Fibroblast of lung (primary cell): ENCODE measurements at regions not wholly inside any gene's neighbourhood (a gene's known extent, or its start where the extent isn't known, plus 50 kb on each side); places are given as distances from the start of the nearest gene placed in this dataset.

ENCODE experiments used
- CTCF ChIP-seq, 2 donors: IDR thresholded peaks in 1 of 2; conservative IDR thresholded peaks in 1 of 2; 1 replicate in 1 of 2; 2 replicates in 1 of 2; pipeline ENCODE4 v1.5.1; 2011 to 2012; ENCODE audit warnings: low read length in 2 of 2, control low read depth in 1 of 2, inconsistent platforms in 1 of 2, low read depth in 1 of 2, mild to moderate bottlenecking in 1 of 2
- EZH2 ChIP-seq: IDR thresholded peaks from 2 replicates; pipeline ENCODE4 v1.5.1; 2012; ENCODE audit warnings: low read length, control low read depth, mild to moderate bottlenecking; ENCODE audit errors: missing control alignments

DNA sequence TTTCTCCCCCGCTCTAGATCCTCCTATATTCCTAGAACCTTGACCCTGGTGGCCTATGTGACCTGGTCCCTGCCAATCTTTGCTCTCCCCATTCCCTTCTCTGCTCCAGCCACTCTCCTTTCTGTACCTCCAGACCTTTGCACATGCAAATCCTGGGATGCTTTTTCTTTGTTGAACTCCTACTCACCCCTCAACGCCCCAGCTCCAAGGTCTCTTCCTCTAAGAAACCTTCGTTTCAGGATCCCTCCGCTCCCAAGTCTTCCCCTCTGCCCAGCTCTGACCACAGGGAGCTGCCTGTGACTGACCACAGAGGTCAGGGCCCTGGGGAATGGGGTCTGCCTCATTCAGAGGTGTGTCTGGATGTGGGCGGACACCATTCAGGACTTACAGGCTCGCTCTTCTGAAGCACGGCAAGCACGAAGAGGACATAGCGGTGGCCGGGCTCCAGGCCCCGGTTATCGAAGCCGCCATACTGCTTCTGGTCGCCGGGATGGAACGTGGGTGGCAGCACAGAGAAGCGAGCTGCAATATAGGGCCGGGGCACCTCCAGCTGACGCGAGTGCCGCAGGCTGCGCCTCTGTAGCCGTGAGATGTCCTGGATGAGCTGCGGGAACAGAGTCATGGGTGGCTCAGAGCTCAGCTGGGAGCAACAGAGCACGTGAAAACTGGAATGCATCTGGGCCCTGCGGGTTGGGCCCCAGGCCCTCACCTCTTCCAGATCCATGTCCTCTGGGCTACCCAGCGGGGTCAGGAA, 120.9 kb downstream of the PTPRS start:
- TF ChIP-seq CTCF (conservative IDR thresholded peaks at IDR 0.05 in 1 of 2, IDR thresholded peaks at IDR 0.05 in 1 of 2; ENCODE audit: low read depth in 1 of 2, low read length in 2 of 2) (no peak), EZH2 (no peak)
